Upper lobe of right lung (tissue), 1 donor: ENCODE measurements at regions not wholly inside any gene's neighbourhood (a gene's known extent, or its start where the extent isn't known, plus 50 kb on each side); places are given as distances from the start of the nearest gene placed in this dataset.

Experiments
- ATAC-seq: fragments of 200-7000 bp; cut with Tn5 transposase; one replicate; pipeline ENCODE4 v1.9.1; 2020; ENCODE audit warnings: mild to moderate bottlenecking, moderate library complexity
- DNase-seq: peaks from one replicate; pipeline ENCODE4 v3.0.0-alpha.2; 2020
- H3K27ac ChIP-seq: fragments of 200-600 bp; one replicate; pipeline ENCODE4 v1.8.0; 2022
- H3K27me3 ChIP-seq: fragments of 200-600 bp; one replicate; pipeline ENCODE4 v1.8.0; 2022; ENCODE audit warnings: mild to moderate bottlenecking
- H3K36me3 ChIP-seq: fragments of 200-600 bp; one replicate; pipeline ENCODE4 v1.8.0; 2022
- H3K4me1 ChIP-seq: fragments of 200-600 bp; one replicate; pipeline ENCODE4 v1.8.0; 2022
- H3K4me3 ChIP-seq: fragments of 200-600 bp; one replicate; pipeline ENCODE4 v1.8.0; 2022; ENCODE audit warnings: mild to moderate bottlenecking
- H3K9me3 ChIP-seq: fragments of 200-600 bp; one replicate; pipeline ENCODE4 v1.8.0; 2022
- CTCF ChIP-seq: fragments of 200-600 bp; IDR thresholded peaks from one replicate; pipeline ENCODE4 v1.8.0; 2022; ENCODE audit warnings: antibody characterized with exemption
- intact Hi-C: fragments of 100-400 bp; cut with DNase I; formaldehyde crosslinking; loops from one replicate; pipeline ENCODE4 v1.11.0; 2022
- donor health status: DM: no; HTN: yes; CAD: no; lungs with severe emphysema.

GRCh38 chr3:99485286-99485685 lies 153.1 kb upstream of the COL8A1 start:
- H3K27ac ChIP-seq: no peak overlapping the region
- no peak overlapping the region for H3K4me3 ChIP-seq
- intact Hi-C loops: no loop called here
- H3K4me1 ChIP-seq: no peaks in the 10 kb centered on the region
- ATAC-seq (no peak), DNase-seq (no peak)
- no peaks in the 10 kb centered on the region for H3K27me3 ChIP-seq
- H3K9me3 ChIP-seq: no peaks in the 10 kb centered on the region
- TF ChIP-seq CTCF: no peak
- no peaks in the 10 kb centered on the region for H3K36me3 ChIP-seq

- H3K27ac ChIP-seq: no peak overlapping the region
- no peak for DNase-seq
- no peak for TF ChIP-seq CTCF
- no peak overlapping the region for H3K4me3 ChIP-seq
- H3K4me1 ChIP-seq: no peaks in the 10 kb centered on the region
- intact Hi-C loops: no loop called here
- H3K27me3 ChIP-seq: no peaks in the 10 kb centered on the region
- no peaks in the 10 kb centered on the region for H3K9me3 ChIP-seq
- no peak for ATAC-seq
- no peaks in the 10 kb centered on the region for H3K36me3 ChIP-seq
Measured at GRCh38 chr3:99484871-99485270, 153.5 kb upstream of the COL8A1 start.

- Histone ChIP-seq H3K9me3 (no peaks in the 10 kb centered on the region), H3K27me3 (no peaks in the 10 kb centered on the region), H3K27ac (no peak overlapping the region), H3K36me3 (no peaks in the 10 kb centered on the region), H3K4me3 (no peak overlapping the region), H3K4me1 (no peaks in the 10 kb centered on the region)
- intact Hi-C loops: no loop called here
- DNase-seq (no peak), ATAC-seq (no peak)
- no peak for TF ChIP-seq CTCF
Measured at GRCh38 chr3:99483841-99484240, 154.6 kb upstream of the COL8A1 start.

GRCh38 chr3:99482191-99482590 lies 156.2 kb upstream of the COL8A1 start:
- Histone ChIP-seq H3K4me1 (no peaks in the 10 kb centered on the region), H3K9me3 (no peaks in the 10 kb centered on the region), H3K36me3 (no peaks in the 10 kb centered on the region), H3K27ac (no peak overlapping the region), H3K27me3 (no peaks in the 10 kb centered on the region), H3K4me3 (no peak overlapping the region)
- DNase-seq: no peak
- ATAC-seq: no peak
- TF ChIP-seq CTCF: no peak
- intact Hi-C loops: no loop called here

GRCh38 chr3:99481561-99481960 lies 156.8 kb upstream of the COL8A1 start:
- TF ChIP-seq CTCF: no peak
- intact Hi-C loops: no loop called here
- ATAC-seq: no peak

GRCh38 chr3:99479768-99480167 lies 158.6 kb upstream of the COL8A1 start:
- TF ChIP-seq CTCF: no peak
- H3K4me1 ChIP-seq: no peaks in the 10 kb centered on the region
- H3K36me3 ChIP-seq: no peaks in the 10 kb centered on the region
- no peak overlapping the region for H3K4me3 ChIP-seq
- ATAC-seq: no peak
- DNase-seq: no peak
- no peaks in the 10 kb centered on the region for H3K27me3 ChIP-seq
- intact Hi-C loops: no loop called here
- no peaks in the 10 kb centered on the region for H3K9me3 ChIP-seq
- no peak overlapping the region for H3K27ac ChIP-seq

More at GRCh38 chr3:99481561-99481960, 156.8 kb upstream of the COL8A1 start:
- no peaks in the 10 kb centered on the region for H3K9me3 ChIP-seq
- no peak for DNase-seq
- no peak overlapping the region for H3K4me3 ChIP-seq
- no peaks in the 10 kb centered on the region for H3K36me3 ChIP-seq
- no peak overlapping the region for H3K27ac ChIP-seq
- H3K27me3 ChIP-seq: no peaks in the 10 kb centered on the region
- no peaks in the 10 kb centered on the region for H3K4me1 ChIP-seq
